ENCODE measurements at regions not wholly inside any gene's neighbourhood (a gene's known extent, or its start where the extent isn't known, plus 50 kb on each side); places are given as distances from the start of the nearest gene placed in this dataset.
"Not testable (repeated sequence)": the region's sequence is repeated elsewhere in the genome, so short reads cannot be mapped to it uniquely, and the experiment has no call there.

GRCh38 chr14:98926146-98926545 lies 345.9 kb downstream of the BCL11B start:
- Mint-ChIP-seq H3K27me3 (ENCODE audit: insufficient read depth) (peaks cover 8% of the 10 kb centered on the region), H3K27ac (no peak overlapping the region), H3K36me3 (ENCODE audit: low read depth) (no peaks in the 10 kb centered on the region), H3K9me3 (peaks cover 9% of the 10 kb centered on the region), H3K4me1 (ENCODE audit: low read depth) (peaks cover 21% of the 10 kb centered on the region), H3K4me3 (no peak overlapping the region)
- DNase-seq (ENCODE audit: low spot score) = no peak
- intact Hi-C loops (cut with micrococcal nuclease) = no loop called here

- peaks cover 28% of the 10 kb centered on the region for H3K4me1 Mint-ChIP-seq (ENCODE audit: low read depth)
- peaks cover 8% of the 10 kb centered on the region for H3K9me3 Mint-ChIP-seq
- no peak overlapping the region for H3K27ac Mint-ChIP-seq
- DNase-seq (ENCODE audit: low spot score) = no peak
- peaks cover 6% of the 10 kb centered on the region for H3K27me3 Mint-ChIP-seq (ENCODE audit: insufficient read depth)
- H3K36me3 Mint-ChIP-seq (ENCODE audit: low read depth) = peaks cover 2% of the 10 kb centered on the region
- no peak overlapping the region for H3K4me3 Mint-ChIP-seq
- intact Hi-C loops (cut with micrococcal nuclease) = no loop called here
Observed at GRCh38 chr14:98926801-98927200, 345.2 kb downstream of the BCL11B start.

- Mint-ChIP-seq H3K36me3 (ENCODE audit: low read depth) (peaks cover 6% of the 10 kb centered on the region), H3K9me3 (no peaks in the 10 kb centered on the region), H3K4me3 (no peak overlapping the region), H3K27ac (no peak overlapping the region), H3K27me3 (ENCODE audit: insufficient read depth) (peaks cover 2% of the 10 kb centered on the region), H3K4me1 (ENCODE audit: low read depth) (peaks cover 39% of the 10 kb centered on the region)
- intact Hi-C loops (cut with micrococcal nuclease) = no loop called here
- no peak for DNase-seq (ENCODE audit: low spot score)
Observed at GRCh38 chr14:98927986-98928385, 344.0 kb downstream of the BCL11B start.

- intact Hi-C loops (cut with micrococcal nuclease) = no loop called here
- Mint-ChIP-seq H3K4me1 (ENCODE audit: low read depth) (peaks cover 43% of the 10 kb centered on the region), H3K36me3 (ENCODE audit: low read depth) (peaks cover 6% of the 10 kb centered on the region), H3K9me3 (no peaks in the 10 kb centered on the region), H3K27ac (no peak overlapping the region), H3K4me3 (no peak overlapping the region), H3K27me3 (ENCODE audit: insufficient read depth) (peaks cover 2% of the 10 kb centered on the region)
- DNase-seq (ENCODE audit: low spot score) = no peak
Observed at GRCh38 chr14:98928418-98928817, 343.6 kb downstream of the BCL11B start.

- no peaks in the 10 kb centered on the region for H3K9me3 Mint-ChIP-seq
- H3K27ac Mint-ChIP-seq = no peak overlapping the region
- peaks cover 6% of the 10 kb centered on the region for H3K36me3 Mint-ChIP-seq (ENCODE audit: low read depth)
- peaks cover 56% of the 10 kb centered on the region for H3K4me1 Mint-ChIP-seq (ENCODE audit: low read depth)
- intact Hi-C loops (cut with micrococcal nuclease) = loop anchor here (5.0 to 10.0 kb wide), 2 partner anchors 124 to 336 kb away; no protein-coding TSS in a partner anchor
- no peak for DNase-seq (ENCODE audit: low spot score)
- no peaks in the 10 kb centered on the region for H3K27me3 Mint-ChIP-seq (ENCODE audit: insufficient read depth)
- H3K4me3 Mint-ChIP-seq = no peak overlapping the region
Observed at GRCh38 chr14:98931126-98931525, 340.9 kb downstream of the BCL11B start.

GRCh38 chr14:98931911-98932310 lies 340.1 kb downstream of the BCL11B start:
- intact Hi-C loops (cut with micrococcal nuclease) = loop anchor here (5.0 to 10.0 kb wide), 2 partner anchors 123 to 335 kb away; no protein-coding TSS in a partner anchor
- peak; percentile 61 for DNase-seq (ENCODE audit: low spot score)
- H3K4me3 Mint-ChIP-seq = peak overlapping the region; percentile 55
- peaks cover 6% of the 10 kb centered on the region for H3K36me3 Mint-ChIP-seq (ENCODE audit: low read depth)
- H3K27ac Mint-ChIP-seq = peak overlapping the region; percentile 81
- no peaks in the 10 kb centered on the region for H3K27me3 Mint-ChIP-seq (ENCODE audit: insufficient read depth)
- peaks cover 54% of the 10 kb centered on the region for H3K4me1 Mint-ChIP-seq (ENCODE audit: low read depth)
- no peaks in the 10 kb centered on the region for H3K9me3 Mint-ChIP-seq

GRCh38 chr14:98932431-98933325 lies 339.3 kb downstream of the BCL11B start:
- Mint-ChIP-seq H3K27ac (peak overlapping the region; percentile 81), H3K4me1 (ENCODE audit: low read depth) (peaks cover 55% of the 10 kb centered on the region)

GRCh38 chr14:98934569-98934968 lies 337.4 kb downstream of the BCL11B start:
- H3K27ac Mint-ChIP-seq; DNase-seq (ENCODE audit: low spot score); H3K36me3 Mint-ChIP-seq (ENCODE audit: low read depth); H3K4me3 Mint-ChIP-seq; H3K27me3 Mint-ChIP-seq (ENCODE audit: insufficient read depth); H3K9me3 Mint-ChIP-seq: not testable (repeated sequence)
- intact Hi-C loops (cut with micrococcal nuclease) = loop anchor here (5.0 to 10.0 kb wide), 2 partner anchors 120 to 333 kb away; no protein-coding TSS in a partner anchor
- peaks cover 63% of the 10 kb centered on the region for H3K4me1 Mint-ChIP-seq (ENCODE audit: low read depth)

More at GRCh38 chr14:98932431-98933325, 339.3 kb downstream of the BCL11B start:
- Mint-ChIP-seq H3K27me3 (ENCODE audit: insufficient read depth) (no peaks in the 10 kb centered on the region), H3K9me3 (no peaks in the 10 kb centered on the region), H3K36me3 (ENCODE audit: low read depth) (peaks cover 6% of the 10 kb centered on the region), H3K4me3 (peak overlapping the region; percentile 55)
- intact Hi-C loops (cut with micrococcal nuclease) = loop anchor here (5.0 to 10.0 kb wide), 2 partner anchors 122 to 335 kb away; no protein-coding TSS in a partner anchor
- DNase-seq (ENCODE audit: low spot score) = no peak

- peaks cover 66% of the 10 kb centered on the region for H3K4me1 Mint-ChIP-seq (ENCODE audit: low read depth)
- H3K9me3 Mint-ChIP-seq = no peaks in the 10 kb centered on the region
- peaks cover 6% of the 10 kb centered on the region for H3K36me3 Mint-ChIP-seq (ENCODE audit: low read depth)
- no peak for DNase-seq (ENCODE audit: low spot score)
- H3K27me3 Mint-ChIP-seq (ENCODE audit: insufficient read depth) = no peaks in the 10 kb centered on the region
- no peak overlapping the region for H3K4me3 Mint-ChIP-seq
- no peak overlapping the region for H3K27ac Mint-ChIP-seq
- intact Hi-C loops (cut with micrococcal nuclease) = loop anchor here (10.0 kb wide), 1 partner anchor 119 kb away; no protein-coding TSS in a partner anchor
Observed at GRCh38 chr14:98935921-98936320, 336.1 kb downstream of the BCL11B start.

- Mint-ChIP-seq H3K27ac (no peak overlapping the region), H3K36me3 (ENCODE audit: low read depth) (peaks cover 1% of the 10 kb centered on the region), H3K4me3 (no peak overlapping the region), H3K27me3 (ENCODE audit: insufficient read depth) (no peaks in the 10 kb centered on the region), H3K9me3 (no peaks in the 10 kb centered on the region), H3K4me1 (ENCODE audit: low read depth) (peaks cover 60% of the 10 kb centered on the region)
- intact Hi-C loops (cut with micrococcal nuclease) = loop anchor here (10.0 kb wide), 1 partner anchor 118 kb away; no protein-coding TSS in a partner anchor
- no peak for DNase-seq (ENCODE audit: low spot score)
Observed at GRCh38 chr14:98937021-98937420, 335.0 kb downstream of the BCL11B start.

- DNase-seq (ENCODE audit: low spot score) = no peak
- Mint-ChIP-seq H3K4me1 (ENCODE audit: low read depth) (peaks cover 51% of the 10 kb centered on the region), H3K27ac (no peak overlapping the region), H3K4me3 (no peak overlapping the region), H3K36me3 (ENCODE audit: low read depth) (no peaks in the 10 kb centered on the region), H3K27me3 (ENCODE audit: insufficient read depth) (no peaks in the 10 kb centered on the region), H3K9me3 (no peaks in the 10 kb centered on the region)
- intact Hi-C loops (cut with micrococcal nuclease) = loop anchor here (10.0 kb wide), 1 partner anchor 117 kb away; no protein-coding TSS in a partner anchor
Observed at GRCh38 chr14:98937712-98938505, 334.1 kb downstream of the BCL11B start.

- peaks cover 28% of the 10 kb centered on the region for H3K4me1 Mint-ChIP-seq (ENCODE audit: low read depth)
Observed at GRCh38 chr14:98940693-98941437, 331.1 kb downstream of the BCL11B start.

More at GRCh38 chr14:98940693-98941437, 331.1 kb downstream of the BCL11B start:
- no peak for DNase-seq (ENCODE audit: low spot score)
- H3K27me3 Mint-ChIP-seq (ENCODE audit: insufficient read depth) = peaks cover 2% of the 10 kb centered on the region
- H3K36me3 Mint-ChIP-seq (ENCODE audit: low read depth) = no peaks in the 10 kb centered on the region
- no peak overlapping the region for H3K4me3 Mint-ChIP-seq
- H3K27ac Mint-ChIP-seq = no peak overlapping the region
- intact Hi-C loops (cut with micrococcal nuclease) = no loop called here
- H3K9me3 Mint-ChIP-seq = no peaks in the 10 kb centered on the region
